Body of pancreas (tissue), 4 donors: ENCODE measurements at regions not wholly inside any gene's neighbourhood (a gene's known extent, or its start where the extent isn't known, plus 50 kb on each side); places are given as distances from the start of the nearest gene placed in this dataset.

Experiments used
- ATAC-seq: fragments of 150-250 bp; one replicate; pipeline ENCODE4 v1.9.1; 2016
- DNase-seq, 4 donors: peaks; one replicate each; pipeline ENCODE4 v3.0.0-alpha.2; 2019
- H3K27ac ChIP-seq, 4 donors: fragments of 200-600 bp; sonication (generic); 1 replicate in 3 of 4; 2 replicates in 1 of 4; pipeline versions ENCODE4 v1.5.1 to v1.6.1; 2016 to 2019; ENCODE audit warnings: mild to moderate bottlenecking in 1 of 4, mixed read lengths in 1 of 4, moderate library complexity in 1 of 4
- H3K27me3 ChIP-seq, 2 donors: fragments of 200-600 bp; sonication (generic); one replicate each; pipeline ENCODE4 v1.6.0; 2016; ENCODE audit warnings: mild to moderate bottlenecking in 1 of 2
- H3K36me3 ChIP-seq, 2 donors: fragments of 200-600 bp; sonication (generic); replicated peaks in 1 of 2; 2 replicates each; pipeline ENCODE4 v1.5.1; 2016; ENCODE audit warnings: low read depth in 2 of 2; ENCODE audit not compliant: insufficient read depth in 1 of 2
- H3K4me1 ChIP-seq: fragments of 200-600 bp; sonication (generic); one replicate; pipeline ENCODE4 v1.6.0; 2016
- H3K4me3 ChIP-seq, 2 donors: fragments of 200-600 bp; sonication (generic); 1 replicate in 1 of 2; 2 replicates in 1 of 2; pipeline ENCODE4 v1.5.1; 2016 to 2019
- H3K9me3 ChIP-seq, 3 donors: fragments of 200-600 bp; sonication (generic); 1 replicate in 2 of 3; 2 replicates in 1 of 3; pipeline ENCODE4 v1.5.1; 2016
- CTCF ChIP-seq, 7 experiments: fragments of 450-650 bp in 4 of 7; fragments of 200-600 bp in 3 of 7; sonication (generic) in 3 of 7; IDR thresholded peaks; one replicate each; pipeline ENCODE4 v1.5.1; 2016 to 2019; ENCODE audit warnings: antibody characterized with exemption in 7 of 7
- POLR2A ChIP-seq, 3 donors: fragments of 450-650 bp; IDR thresholded peaks; one replicate each; pipeline ENCODE4 v1.6.1; 2016; ENCODE audit warnings: antibody characterized with exemption in 3 of 3, mild to moderate bottlenecking in 2 of 3
- WGBS, 2 donors: methylation state at CpG; one replicate each; pipeline ENCODE4 v1.1.5; 2017; 5-methylcytosine and 5-hydroxymethylcytosine counted together
- intact Hi-C: fragments of 100-400 bp; cut with DNase I; formaldehyde crosslinking; loops from one replicate; pipeline ENCODE4 v1.15.1; 2023

DNA sequence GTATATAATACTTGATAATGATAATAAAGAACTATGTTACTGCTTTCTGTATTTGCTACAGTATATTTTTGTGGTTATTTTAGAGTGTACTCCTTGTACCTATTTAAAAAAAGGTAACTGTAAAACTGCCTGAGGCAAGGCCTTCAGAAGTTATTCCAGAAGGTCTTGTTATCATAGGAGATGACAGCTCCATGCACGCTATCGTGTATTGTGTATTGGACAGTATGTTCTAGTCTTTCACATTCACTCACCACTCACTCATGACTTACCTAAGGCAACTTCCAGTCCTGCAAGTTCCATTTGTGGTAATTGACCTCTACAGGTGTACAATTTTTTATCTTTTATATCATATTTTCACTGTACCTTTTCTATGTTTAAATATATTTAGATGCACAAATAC, 100.7 kb downstream of the ARL4A start:
- Histone ChIP-seq H3K9me3 (no peaks in the 10 kb centered on the region), H3K27me3 (no peaks in the 10 kb centered on the region), H3K4me3 (no peak overlapping the region), H3K4me1 (no peaks in the 10 kb centered on the region), H3K27ac (no peak overlapping the region), H3K36me3 (no peaks in the 10 kb centered on the region)
- WGBS, 2 donors, result 70 to 75% methylated on average over 2 of the region's 2 CpGs
- no peak for ATAC-seq
- no peak for TF ChIP-seq CTCF (IDR thresholded peaks at IDR 0.05)
- TF ChIP-seq POLR2A (IDR thresholded peaks at IDR 0.05), result no peak
- intact Hi-C loops, result no loop called here
- no peak for DNase-seq

DNA sequence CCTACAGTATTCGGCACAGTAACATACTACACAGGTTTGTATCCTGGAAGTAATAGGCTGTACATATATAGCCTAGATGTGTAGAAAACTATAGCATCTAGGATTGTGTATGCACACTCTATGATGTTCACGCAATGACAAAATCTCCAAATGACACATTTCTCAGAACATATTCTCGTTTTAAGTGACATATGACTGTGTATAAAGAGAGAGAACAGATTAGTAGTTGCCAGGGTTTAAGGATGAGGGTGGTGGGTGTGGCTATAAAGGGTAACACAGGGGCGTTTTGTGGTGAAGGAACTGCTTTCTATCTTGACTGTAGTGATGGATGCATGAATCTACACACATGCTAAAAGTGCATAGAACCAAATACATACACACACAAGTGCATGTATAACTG, 101.2 kb downstream of the ARL4A start:
- H3K4me1 ChIP-seq, result no peaks in the 10 kb centered on the region
- no peaks in the 10 kb centered on the region for H3K27me3 ChIP-seq
- intact Hi-C loops, result no loop called here
- H3K36me3 ChIP-seq, result no peaks in the 10 kb centered on the region
- WGBS, 2 donors, result 54 to 68% methylated on average over 4 of the region's 4 CpGs
- H3K27ac ChIP-seq, result no peak overlapping the region
- H3K4me3 ChIP-seq, result no peak overlapping the region
- DNase-seq (no peak), ATAC-seq (no peak)
- H3K9me3 ChIP-seq, result no peaks in the 10 kb centered on the region
- no peak for TF ChIP-seq POLR2A (IDR thresholded peaks at IDR 0.05)
- no peak for TF ChIP-seq CTCF (IDR thresholded peaks at IDR 0.05)

DNA sequence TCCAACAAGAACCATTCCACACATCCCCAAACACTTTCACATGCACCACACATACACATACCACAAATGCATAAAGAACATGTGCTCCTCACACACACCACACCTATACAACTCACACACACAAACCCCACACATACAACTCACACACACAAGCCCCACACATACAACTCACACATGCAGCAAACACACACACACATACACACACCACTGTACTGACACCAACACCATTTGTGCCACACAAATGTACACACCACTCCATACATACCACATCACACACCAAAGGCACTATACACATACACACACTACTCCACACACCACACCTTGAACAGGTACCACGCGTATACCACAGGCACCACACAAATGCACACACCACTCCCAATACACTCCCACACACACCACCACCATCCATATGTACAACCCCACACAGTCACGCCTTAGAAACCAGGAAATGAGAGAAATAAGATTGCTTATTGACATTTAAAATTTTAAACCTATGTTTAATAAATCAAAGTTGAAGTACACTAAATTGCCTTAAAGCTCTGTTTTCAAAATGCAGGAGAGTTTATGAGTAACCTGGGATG, 107.4 kb downstream of the ARL4A start:
- Histone ChIP-seq H3K36me3 (no peaks in the 10 kb centered on the region), H3K9me3 (no peaks in the 10 kb centered on the region), H3K27ac (no peak overlapping the region), H3K4me1 (no peaks in the 10 kb centered on the region), H3K27me3 (no peaks in the 10 kb centered on the region), H3K4me3 (no peak overlapping the region)
- intact Hi-C loops, result no loop called here
- ATAC-seq (no peak), DNase-seq (no peak)
- WGBS, 2 donors, result 76 to 99% methylated on average over 3 of the region's 3 CpGs
- TF ChIP-seq CTCF (IDR thresholded peaks at IDR 0.05) (no peak), POLR2A (IDR thresholded peaks at IDR 0.05) (no peak)

DNA sequence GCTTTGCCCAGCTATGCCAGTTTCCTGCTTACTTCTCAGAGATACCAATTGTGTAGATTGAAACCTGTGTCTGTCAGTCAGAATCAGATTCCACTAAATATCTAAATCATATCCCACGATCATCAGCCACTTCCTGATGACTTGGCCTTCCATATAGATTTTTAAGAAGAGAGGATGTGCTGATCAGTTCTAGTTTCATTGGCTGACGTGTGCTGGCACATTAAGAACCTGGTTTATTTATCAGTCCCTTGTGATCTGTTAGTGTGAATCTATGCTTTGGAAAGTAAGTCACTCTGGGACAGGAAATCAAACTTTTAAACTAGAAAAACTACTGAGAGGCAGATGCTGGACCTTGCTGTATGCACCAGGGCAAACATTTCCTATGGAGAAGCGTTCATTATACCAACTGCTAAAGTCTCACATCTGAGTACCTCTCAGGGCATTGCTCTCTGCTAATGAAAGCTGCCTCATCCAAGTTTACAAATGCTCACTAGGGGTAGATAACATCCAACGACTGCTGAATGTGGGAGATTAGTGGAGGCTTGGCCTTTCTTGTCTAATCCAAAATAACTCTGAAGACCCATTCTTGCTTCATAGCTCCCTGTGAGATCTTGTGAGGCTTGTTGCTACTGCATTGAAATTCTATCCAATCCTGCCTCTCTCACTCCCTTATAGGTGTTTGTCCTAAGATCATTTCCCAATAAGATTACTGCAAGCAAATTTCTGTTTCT, 109.1 kb downstream of the ARL4A start:
- H3K27ac ChIP-seq, result no peak overlapping the region
- TF ChIP-seq POLR2A (IDR thresholded peaks at IDR 0.05), result no peak
- TF ChIP-seq CTCF (IDR thresholded peaks at IDR 0.05), result no peak

GRCh38 chr7:12800486-12800885, 113.1 kb downstream of the ARL4A start:
- no peaks in the 10 kb centered on the region for H3K27me3 ChIP-seq
- WGBS, 2 donors, result 14 to 15% methylated on average over 3 of the region's 3 CpGs
- peaks cover 24% of the 10 kb centered on the region for H3K4me1 ChIP-seq
- no peak overlapping the region for H3K4me3 ChIP-seq
- intact Hi-C loops, result no loop called here
- no peak for DNase-seq
- no peak for ATAC-seq
- no peaks in the 10 kb centered on the region for H3K9me3 ChIP-seq
- H3K36me3 ChIP-seq, result no peaks in the 10 kb centered on the region
- H3K27ac ChIP-seq, result peak overlapping the region in 1 of 4 donors; percentile 22
- TF ChIP-seq POLR2A (IDR thresholded peaks at IDR 0.05) (no peak), CTCF (IDR thresholded peaks at IDR 0.05) (no peak)

More for the DNA sequence above, 109.1 kb downstream of the ARL4A start:
- Histone ChIP-seq H3K4me1 (peaks cover 13% of the 10 kb centered on the region), H3K36me3 (no peaks in the 10 kb centered on the region), H3K27me3 (no peaks in the 10 kb centered on the region), H3K4me3 (no peak overlapping the region), H3K9me3 (no peaks in the 10 kb centered on the region)
- ATAC-seq (no peak), DNase-seq (no peak)
- WGBS, 2 donors, result 59 to 60% methylated on average over 4 of the region's 4 CpGs
- intact Hi-C loops, result no loop called here
